Astrocyte of the spinal cord (primary cell): ENCODE measurements at regions not wholly inside any gene's neighbourhood (a gene's known extent, or its start where the extent isn't known, plus 50 kb on each side); places are given as distances from the start of the nearest gene placed in this dataset.

ENCODE experiments used
- DNase-seq: peaks from one replicate; pipeline ENCODE4 v3.0.0; 2011; ENCODE audit warnings: low read depth, low spot score
- H3K4me3 ChIP-seq: 2 replicates; pipeline ENCODE4 v1.5.1; 2011; ENCODE audit warnings: low read depth, mild to moderate bottlenecking, low read length, moderate library complexity
- in situ Hi-C: cut with HindIII; loops from 2 replicates; pipeline ENCODE4 v1.10.0; 2017; ENCODE audit warnings: low sequenced_read_pairs
- TF ChIP-seq, protein P1 (sequence below): IDR thresholded peaks from 2 replicates; pipeline ENCODE4 v1.5.1; 2012; ENCODE audit warnings: low read depth, mild to moderate bottlenecking, low read length, inconsistent platforms

DNA sequence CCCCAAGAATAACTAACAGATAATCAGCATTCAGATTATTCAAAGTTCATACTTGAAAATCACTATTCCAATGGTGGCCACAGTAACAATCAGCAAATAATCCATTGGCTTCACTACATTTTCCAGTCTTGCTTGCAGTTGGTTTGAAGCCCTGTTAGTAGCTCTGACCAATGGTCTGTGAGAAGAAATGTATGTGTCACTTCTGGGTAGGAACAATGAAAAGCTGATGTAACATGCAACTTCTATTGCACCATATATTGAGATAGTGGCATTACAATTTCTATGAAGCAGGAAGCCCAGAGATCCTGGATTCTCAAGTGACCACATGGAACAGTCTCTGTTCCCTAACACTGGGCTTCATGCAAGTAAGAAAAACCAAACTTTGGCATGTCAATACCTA is 250.9 kb upstream of the DAB1 start:
- H3K4me3 ChIP-seq = no peak overlapping the region
- TF ChIP-seq, protein P1, sequence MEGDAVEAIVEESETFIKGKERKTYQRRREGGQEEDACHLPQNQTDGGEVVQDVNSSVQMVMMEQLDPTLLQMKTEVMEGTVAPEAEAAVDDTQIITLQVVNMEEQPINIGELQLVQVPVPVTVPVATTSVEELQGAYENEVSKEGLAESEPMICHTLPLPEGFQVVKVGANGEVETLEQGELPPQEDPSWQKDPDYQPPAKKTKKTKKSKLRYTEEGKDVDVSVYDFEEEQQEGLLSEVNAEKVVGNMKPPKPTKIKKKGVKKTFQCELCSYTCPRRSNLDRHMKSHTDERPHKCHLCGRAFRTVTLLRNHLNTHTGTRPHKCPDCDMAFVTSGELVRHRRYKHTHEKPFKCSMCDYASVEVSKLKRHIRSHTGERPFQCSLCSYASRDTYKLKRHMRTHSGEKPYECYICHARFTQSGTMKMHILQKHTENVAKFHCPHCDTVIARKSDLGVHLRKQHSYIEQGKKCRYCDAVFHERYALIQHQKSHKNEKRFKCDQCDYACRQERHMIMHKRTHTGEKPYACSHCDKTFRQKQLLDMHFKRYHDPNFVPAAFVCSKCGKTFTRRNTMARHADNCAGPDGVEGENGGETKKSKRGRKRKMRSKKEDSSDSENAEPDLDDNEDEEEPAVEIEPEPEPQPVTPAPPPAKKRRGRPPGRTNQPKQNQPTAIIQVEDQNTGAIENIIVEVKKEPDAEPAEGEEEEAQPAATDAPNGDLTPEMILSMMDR = no peak
- in situ Hi-C loops = no loop called here
- no peak for DNase-seq

DNA sequence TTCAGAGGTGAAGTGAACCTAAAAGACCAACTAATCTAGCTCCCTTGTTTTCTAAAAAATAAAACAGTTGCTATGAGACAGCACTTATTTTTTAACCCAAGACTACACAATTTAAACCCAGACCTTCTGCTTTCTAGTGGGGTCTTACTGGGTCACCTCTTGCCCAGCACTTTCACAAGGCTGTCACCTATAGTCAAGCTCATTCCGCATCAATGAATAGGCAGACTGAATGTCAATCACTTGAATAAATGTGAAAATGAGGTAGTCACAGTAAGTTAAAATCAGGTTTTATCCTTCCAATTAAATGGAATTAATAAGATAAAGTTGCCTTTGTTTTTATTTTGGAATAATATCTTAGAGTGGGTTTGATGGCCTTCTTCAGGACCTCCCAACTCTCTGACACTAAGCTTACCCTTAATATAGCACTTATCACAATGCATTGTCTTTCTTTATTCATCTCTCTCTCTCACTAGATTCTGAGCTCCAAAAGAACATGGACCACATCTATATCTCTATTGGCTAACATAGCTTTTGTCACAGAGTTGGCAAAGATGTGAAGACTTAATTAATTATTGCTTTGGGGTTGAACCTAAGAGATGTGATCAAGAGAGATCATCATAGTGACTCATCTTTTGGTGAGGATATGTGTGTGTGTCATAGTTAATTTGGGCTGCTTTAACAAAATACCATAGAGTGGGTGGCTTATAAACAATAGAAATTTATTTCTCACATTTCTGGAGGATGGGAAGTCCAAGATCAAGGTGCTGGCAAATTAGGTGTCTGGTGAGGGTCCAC is 248.7 kb upstream of the DAB1 start:
- TF ChIP-seq, protein P1 = no peak
- no peak overlapping the region for H3K4me3 ChIP-seq
- in situ Hi-C loops = no loop called here
- DNase-seq = no peak

DNA sequence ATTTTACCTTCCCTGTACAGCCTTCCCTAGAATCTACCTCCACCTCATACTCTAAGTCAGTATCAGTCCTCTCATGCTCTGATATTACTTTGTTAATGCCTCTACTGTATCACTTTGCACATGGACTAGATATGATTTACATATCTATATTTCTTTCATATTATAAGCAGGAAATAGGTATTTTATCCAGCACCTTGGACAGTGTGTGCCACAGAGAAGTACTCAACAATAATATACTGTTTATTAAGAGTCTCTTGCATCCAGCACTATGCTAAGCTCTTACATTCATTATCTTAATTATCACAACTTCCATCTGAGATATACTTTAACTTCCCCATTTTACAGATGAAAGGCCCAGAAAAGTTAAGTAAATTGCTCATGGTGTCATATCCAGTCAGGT is 247.9 kb upstream of the DAB1 start:
- no peak overlapping the region for H3K4me3 ChIP-seq
- in situ Hi-C loops = no loop called here

DNA sequence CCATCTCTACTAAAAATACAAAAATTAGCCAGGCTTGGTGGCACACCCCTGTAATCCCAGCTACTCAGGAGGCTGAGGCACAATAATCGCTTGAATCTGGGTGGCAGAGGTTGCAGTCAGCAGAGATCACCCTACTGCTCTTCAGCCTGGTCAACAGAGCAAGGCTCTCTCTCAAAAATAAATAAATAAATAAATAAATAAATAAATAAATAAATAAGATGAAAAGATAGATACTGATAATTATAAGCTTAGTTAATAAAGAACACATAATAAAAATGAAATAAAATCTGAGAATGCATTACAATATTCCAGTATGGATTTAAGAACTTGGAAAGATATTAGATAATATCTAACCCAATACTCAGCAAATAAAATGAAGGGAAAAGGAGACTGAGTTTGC is 235.9 kb upstream of the DAB1 start:
- no peak for DNase-seq
- in situ Hi-C loops = no loop called here
- H3K4me3 ChIP-seq = no peak overlapping the region
- TF ChIP-seq, protein P1 = no peak

More for the DNA sequence above, 247.9 kb upstream of the DAB1 start:
- no peak for DNase-seq
- TF ChIP-seq, protein P1 = no peak

DNA sequence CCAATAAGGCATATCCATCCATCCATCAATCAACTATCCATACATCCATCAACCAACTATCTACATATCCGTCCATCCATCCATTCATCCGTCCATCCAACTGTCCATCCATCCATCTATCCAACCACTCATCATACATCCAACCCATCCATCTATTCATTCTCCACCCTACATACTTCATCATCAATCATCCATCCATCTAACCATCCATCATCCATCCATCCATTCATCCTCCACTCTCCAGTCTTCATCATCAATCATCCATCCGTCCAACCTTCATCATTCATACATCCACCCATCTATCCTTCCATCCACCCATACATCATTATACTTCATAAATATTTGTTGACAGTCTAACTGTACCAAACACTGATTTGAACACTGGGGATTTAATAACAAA is 231.3 kb upstream of the DAB1 start:
- in situ Hi-C loops = no loop called here
- TF ChIP-seq, protein P1 = no peak
- no peak overlapping the region for H3K4me3 ChIP-seq
- DNase-seq = no peak

DNA sequence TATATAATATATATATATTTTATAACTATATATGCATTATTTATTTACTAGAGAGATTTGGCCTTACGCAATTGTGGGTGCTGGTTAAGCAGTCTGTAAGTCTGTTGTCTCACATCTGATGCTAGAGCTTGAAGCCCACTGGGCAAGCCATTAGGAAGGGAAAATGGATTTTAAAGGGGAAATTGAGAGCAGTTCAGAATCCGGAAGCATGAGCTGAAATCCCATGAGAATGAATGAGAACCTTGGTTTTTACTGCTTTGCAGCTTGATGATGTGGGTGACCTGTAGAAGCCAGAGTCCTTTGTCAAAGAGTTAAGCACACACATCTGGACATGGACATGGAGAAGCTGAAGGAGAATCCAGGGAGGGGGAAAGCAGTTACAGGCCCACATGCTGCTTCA is 220.8 kb upstream of the DAB1 start:
- TF ChIP-seq, protein P1 = no peak

More for the DNA sequence above, 220.8 kb upstream of the DAB1 start:
- H3K4me3 ChIP-seq = no peak overlapping the region
- no peak for DNase-seq
- in situ Hi-C loops = no loop called here
